ENCODE measurements at regions not wholly inside any gene's neighbourhood (a gene's known extent, or its start where the extent isn't known, plus 50 kb on each side); places are given as distances from the start of the nearest gene placed in this dataset.

DNA sequence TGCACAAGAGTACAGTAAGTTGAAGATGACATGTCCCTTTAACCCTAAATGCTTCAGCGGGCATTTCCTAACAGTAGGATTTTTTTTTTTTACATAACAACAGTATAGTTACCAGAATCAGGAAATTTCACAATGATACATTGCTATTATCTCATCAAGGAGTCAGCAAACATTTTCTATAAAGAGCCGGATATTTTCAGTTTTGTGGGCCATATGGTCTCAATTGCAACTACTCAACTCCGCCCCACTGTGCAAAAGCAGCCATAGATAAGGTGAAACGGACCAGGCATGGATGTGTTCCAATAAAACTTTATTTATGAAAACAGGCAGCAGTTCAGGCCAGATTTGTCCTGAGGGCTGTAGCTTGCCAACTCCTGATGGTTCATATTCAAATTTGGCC, 130.6 kb downstream of the SMAD6 start:
- DNase-seq (ENCODE audit: low spot score) = no peak

- DNase-seq (ENCODE audit: low spot score) = no peak
These were observed 131.3 kb downstream of the SMAD6 start for GRCh38 chr15:66833371-66833770.

GRCh38 chr15:66833803-66834202, 131.8 kb downstream of the SMAD6 start:
- no peak for DNase-seq (ENCODE audit: low spot score)

GRCh38 chr15:66834881-66835878, 133.1 kb downstream of the SMAD6 start:
- DNase-seq (ENCODE audit: low spot score) = peak; percentile 36

DNA sequence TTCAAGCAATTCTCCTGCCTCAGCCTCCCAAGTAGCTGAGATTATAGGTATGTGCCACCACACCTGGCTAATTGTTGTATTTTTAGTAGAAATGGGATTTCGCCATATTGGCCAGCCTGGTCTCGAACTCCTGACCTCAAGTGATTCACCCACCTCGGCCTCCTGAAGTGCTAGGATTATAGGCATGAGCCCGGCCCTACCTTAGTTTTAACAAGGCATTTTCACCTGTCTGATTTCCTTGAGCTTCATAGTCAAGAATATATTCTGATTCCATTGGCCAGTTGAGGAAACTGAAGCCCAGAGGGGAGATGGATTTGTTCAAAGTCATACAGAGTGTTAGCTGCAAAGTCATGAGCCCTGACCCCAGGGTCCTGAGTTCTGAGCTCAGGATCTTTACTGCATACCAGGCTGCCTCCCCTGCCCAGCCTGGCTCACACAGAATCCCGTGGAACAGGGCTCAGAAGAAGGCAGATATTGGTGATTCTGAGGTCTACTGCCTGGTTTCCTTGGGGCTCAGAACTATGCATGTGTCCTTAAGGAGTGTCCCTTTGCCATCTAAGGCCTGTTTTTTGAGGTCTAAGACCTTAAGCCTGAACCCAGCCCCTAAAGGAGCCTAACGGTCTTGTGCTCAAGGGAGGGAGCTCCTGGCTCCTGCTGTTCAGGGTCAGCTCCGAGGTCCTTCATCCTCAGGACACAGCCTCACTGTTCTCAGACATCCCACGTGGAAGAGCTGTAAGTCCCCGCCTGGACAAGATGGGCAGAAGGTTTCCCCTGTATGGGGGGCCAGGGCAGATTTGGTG, 134.4 kb downstream of the SMAD6 start:
- no peak for DNase-seq (ENCODE audit: low spot score)

DNA sequence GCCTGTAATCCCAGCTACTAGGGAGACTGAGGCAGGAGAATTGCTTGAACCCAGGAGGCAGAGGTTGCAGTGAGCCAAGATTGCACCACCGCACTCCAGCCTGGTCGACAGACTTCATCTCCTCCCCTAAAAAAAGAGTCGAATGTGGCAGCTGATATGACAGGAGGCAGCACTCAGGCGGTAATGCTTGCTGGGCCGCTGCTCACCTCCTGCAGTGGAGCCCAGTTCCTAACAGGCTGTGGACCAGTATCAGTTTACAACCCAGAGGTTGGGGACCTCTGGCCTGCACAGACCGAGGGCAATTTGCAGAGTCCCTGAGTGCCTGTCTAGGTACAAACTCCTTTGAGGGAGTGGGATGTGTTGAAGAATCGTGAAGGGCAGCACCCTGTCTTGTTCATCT, 136.2 kb downstream of the SMAD6 start:
- no peak for DNase-seq (ENCODE audit: low spot score)

DNA sequence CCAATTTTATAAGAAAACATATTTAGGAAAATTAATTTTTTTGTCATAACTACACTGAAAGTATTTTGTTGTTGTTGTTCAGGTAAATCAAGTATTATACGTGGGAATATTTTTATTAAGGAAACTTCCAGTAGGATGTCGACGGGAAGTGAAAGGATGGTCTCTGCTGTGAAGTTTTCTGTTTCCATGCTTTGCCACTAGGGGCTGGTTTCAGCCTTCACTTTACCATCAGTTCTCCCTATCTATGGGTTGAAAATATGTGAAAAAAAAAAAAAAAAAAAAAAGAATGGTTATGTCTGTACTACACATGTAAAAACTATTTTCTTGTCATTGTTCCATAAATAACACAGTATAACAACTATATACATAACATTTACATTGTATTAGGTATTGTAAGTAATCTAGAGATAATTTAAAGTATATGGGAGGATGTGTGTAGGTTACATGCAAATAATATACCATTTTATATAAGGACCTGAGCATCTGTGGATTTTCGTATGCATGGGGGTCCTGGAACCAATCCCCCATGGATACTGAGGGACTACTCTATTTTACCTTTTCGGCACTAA, 136.7 kb downstream of the SMAD6 start:
- DNase-seq (ENCODE audit: low spot score) = peak; percentile 32

DNA sequence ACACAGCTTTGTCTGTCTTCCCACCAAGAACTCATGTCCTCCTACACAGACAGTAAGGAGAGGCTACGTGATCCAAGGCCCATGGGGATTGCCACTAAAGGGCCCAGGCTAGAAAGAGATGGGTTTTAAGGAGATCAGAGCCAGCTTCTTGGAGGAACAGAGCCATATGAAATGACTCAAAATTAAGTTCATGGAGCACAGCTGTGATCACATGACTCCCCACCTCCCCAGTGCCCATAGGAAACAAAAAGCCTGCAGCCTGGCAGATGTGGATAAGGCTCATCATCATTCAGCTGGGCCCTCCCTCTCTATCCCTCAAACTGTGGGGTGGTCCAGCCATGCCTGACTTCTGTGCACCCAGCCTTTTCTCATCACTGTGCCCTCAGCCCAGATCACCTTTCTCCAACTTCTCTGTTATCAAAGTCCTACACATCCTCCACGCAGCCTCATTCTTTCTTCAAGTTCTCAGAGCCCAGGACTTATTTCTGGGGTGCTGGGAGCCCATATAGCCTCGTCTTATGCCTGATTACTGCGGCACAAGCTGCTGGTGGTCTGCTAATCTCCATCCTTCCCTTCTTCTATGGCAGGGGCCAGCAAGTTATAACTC, 137.6 kb downstream of the SMAD6 start:
- DNase-seq (ENCODE audit: low spot score) = no peak

DNA sequence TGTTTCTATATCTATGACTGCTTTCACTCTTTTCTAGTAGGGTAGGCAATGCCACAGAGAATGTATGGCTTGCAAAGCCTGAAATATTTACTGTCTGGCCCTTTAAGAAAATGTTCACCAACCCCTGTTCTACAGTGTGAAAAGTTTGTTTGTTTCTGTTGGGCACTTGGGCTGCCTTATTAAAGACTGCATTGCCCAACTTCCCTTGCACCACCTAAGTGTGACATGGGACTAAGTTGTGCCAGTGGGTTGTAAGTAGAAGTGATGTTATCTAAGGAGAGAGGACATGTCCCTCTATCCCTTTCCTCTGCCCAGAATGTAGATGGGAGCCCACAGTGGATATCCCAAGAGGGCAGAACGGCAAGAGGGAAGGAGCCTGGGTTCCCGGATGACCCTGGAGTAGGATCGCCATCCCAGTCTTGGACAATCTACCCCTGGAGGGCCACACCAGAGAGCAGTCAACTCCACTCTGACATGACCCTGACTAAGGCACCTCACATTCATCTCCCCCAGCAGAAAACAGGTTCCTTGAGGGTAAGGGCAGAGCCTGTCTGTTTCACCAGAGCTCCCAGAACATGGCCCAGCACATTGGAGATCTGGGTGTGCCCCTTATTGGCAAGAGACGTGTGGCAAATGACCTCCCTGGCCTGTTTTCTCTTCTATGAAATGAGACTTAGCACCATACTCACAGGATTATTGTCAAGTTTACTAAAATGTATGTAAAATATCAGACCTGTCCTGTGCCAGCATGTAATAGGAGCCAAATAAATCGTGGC, 138.8 kb downstream of the SMAD6 start:
- DNase-seq (ENCODE audit: low spot score) = no peak

DNA sequence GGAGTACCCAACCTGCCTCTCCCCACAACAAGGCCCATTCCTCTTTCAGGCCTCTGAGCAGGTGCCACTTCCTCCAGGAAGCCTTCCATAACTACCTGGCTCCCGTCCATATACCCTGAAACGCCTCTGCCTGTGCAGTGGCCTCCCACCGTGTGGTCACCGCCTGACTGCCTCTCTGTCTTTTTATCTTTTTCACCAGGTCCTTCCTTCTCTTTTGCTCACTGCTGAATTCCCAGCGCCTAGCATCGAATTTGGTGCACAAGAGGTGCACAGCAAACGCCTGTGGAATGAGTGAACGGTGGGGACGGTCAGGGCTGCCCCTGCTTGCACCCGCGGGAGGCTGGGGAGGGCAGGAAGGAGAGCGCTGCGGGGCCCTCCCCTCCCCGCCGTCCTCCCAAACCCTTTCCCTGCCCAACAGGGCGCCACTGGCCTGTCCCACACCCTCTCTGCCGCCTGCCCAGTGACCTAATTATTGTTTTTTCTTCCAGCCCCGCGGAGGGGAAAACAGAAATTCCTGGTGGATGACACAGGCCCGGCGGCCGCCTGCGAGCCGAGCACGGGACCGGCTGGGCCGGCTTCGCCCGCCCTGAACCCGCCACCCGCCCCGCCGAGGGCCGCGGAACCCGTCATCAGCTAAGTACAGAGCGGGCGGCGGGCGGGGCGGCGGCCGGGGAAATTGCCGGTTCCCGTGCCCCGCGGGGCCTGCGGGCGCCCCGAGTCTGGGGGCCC, 140.1 kb downstream of the SMAD6 start:
- peak; percentile 97 for DNase-seq (ENCODE audit: low spot score)

GRCh38 chr15:66842710-66843441, 140.8 kb downstream of the SMAD6 start:
- peak; percentile 76 for DNase-seq (ENCODE audit: low spot score)

DNA sequence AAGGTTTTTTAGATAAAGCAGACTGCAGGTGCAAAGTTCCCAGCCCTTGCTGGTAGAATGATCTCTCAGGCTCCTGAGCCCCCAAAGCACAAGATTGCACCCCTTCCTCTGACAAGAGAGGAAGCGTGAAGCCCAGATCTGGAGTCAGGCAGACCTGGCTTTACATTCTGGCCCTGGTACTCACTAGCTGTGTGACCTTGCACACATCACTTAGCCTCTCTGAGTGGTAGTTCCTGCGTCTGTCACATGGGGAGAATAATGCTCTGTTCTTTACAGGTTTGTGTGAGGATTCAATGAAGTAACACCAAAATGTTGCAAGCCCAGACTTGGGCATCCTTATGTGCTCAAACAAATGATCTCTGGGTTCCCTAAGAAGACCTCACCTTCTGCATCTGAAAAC, 141.5 kb downstream of the SMAD6 start:
- no peak for DNase-seq (ENCODE audit: low spot score)

DNA sequence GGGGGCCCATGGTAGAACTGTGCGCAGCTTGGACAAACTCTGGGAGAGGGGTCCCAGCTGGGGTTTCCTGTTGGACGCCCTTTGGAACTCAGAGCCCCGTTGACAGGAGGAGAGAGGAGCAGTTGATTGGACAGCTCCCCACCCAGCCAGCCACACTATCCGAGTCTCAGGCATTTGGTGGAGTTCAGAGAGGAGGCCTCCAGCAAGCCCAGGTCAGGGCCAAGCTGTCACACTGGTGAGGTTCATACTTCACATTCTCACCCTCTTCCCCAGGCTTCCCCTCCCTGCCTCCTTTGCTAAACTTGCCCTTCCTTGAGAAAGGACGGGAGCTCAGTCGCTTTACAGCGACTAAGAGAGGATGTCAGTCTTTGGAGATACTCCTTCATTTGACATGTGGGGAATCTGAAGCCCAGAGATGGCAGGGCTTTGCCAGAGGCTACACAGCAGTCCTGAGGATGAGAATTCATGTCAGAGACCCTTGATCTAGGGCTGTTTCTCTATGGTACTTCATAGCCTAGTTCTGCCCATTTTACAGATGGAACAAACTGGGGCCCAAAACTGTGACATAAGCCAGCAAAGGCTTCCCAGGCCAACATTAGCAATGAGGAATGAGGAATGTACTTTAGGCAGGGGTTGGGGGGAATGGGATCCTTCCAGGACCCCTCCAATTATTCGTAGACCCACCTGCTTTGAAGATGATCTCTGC, 142.2 kb downstream of the SMAD6 start:
- no peak for DNase-seq (ENCODE audit: low spot score)

DNA sequence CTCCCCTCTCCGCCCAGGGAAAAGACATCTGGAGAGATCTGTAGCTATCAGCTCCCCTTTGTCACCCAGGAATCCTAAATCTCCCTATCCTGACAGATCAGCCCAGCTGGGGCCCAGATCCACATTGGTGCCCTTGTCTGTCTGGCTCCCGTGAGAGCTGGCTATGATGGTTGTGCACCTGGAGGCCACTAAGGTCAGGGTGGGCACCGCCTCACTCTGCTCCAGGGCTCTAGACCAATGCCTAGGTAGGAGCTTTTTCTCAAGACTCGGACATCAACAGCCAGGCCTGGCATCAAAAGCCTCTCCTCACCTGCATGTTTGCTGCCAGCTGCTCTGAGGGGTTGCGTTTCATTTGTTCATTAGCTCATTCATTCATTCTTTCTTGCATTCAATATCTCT, 142.7 kb downstream of the SMAD6 start:
- DNase-seq (ENCODE audit: low spot score) = no peak

DNA sequence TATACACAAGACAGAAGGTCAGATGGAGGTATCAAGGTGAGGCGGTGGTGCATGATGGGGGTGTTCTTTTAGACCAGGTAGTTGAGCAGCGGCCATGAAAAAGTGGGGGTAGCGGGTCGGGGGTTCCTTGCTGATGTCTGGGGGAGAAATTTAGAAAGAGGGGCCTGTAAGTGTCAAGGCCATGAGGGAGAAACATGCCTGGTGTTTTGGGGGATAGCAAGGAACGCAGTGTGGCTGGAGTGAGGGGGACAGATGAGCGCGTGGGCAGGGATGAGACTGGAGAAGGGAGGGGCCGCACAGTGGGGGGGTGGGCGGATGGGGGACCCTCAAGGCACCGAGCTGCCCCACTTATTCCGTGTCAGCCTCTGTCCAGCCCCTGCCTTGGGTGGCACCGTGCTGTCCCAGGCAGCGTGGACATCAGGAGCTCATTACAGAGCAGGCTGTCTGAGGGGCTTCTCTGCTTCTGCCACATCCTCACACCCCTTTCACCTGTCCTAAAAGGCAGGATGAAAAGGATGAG, 143.3 kb downstream of the SMAD6 start:
- DNase-seq (ENCODE audit: low spot score) = no peak

GRCh38 chr15:66846031-66846430, 144.0 kb downstream of the SMAD6 start:
- DNase-seq (ENCODE audit: low spot score) = no peak

- DNase-seq (ENCODE audit: low spot score) = no peak
These were observed 144.8 kb downstream of the SMAD6 start for GRCh38 chr15:66846811-66847210.

DNA sequence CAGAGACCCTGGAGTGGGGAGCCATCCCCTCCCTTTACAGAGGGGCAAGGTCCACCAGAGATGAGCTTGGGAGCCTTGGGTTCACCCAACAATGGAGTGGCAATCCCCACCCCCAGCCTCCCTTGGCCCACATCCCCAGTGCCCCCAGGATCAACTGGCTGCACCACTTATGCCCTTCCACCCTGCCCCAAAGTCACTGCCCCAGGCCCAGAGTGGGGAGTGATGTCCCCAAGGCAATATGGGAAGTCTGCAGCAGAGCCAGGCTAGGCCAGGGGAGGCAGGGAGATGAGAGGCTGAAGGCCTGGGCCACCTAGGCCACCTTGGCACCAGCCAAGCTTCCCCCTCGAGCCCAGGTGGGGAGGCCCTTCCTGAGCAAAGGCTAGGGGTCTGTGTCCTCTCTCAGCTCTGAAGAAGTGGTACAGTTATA, 145.5 kb downstream of the SMAD6 start:
- DNase-seq (ENCODE audit: low spot score) = no peak

- DNase-seq (ENCODE audit: low spot score) = no peak
These were observed 146.1 kb downstream of the SMAD6 start for GRCh38 chr15:66848116-66848515.

All from kidney tubule cell (primary cell).